SK-N-SH (cell line): ENCODE measurements at regions not wholly inside any gene's neighbourhood (a gene's known extent, or its start where the extent isn't known, plus 50 kb on each side); places are given as distances from the start of the nearest gene placed in this dataset.

Experiments used
- CTCF ChIA-PET: fragments of 300-600, 350-600 bp; formaldehyde crosslinking; extraction: SDS; loops from one replicate; lab custom pipeline; 2021; lab: Yijun Ruan, JAX
- POLR2A ChIA-PET: fragments of 350-600 bp; sonication (Branson Sonifier 250); formaldehyde crosslinking; extraction: SDS; loops from one replicate; lab custom pipeline; 2020; ENCODE audit warnings: antibody characterized with exemption, inconsistent platforms; lab: Yijun Ruan, JAX
- DNase-seq: peaks from one replicate; pipeline ENCODE4 v3.0.0; 2012
- H2AFZ ChIP-seq: fragments of 200-600 bp; sonication (generic); 2 replicates; pipeline ENCODE4 v1.8.1; 2016; ENCODE audit warnings: antibody characterized with exemption, mild to moderate bottlenecking, low read depth
- H3F3A ChIP-seq: fragments of 200-600 bp; sonication (generic); replicated peaks from 2 replicates; pipeline ENCODE3; 2016; ENCODE audit warnings: antibody characterized with exemption, mild to moderate bottlenecking; ENCODE audit not compliant: insufficient read depth
- H3K27ac ChIP-seq, 2 experiments: fragments of 200-500 bp in 1 of 2; fragments of 200-600 bp in 1 of 2; sonication (Bioruptor generic) in 1 of 2; sonication (generic), shearing (Covaris generic) in 1 of 2; 2 replicates each; pipeline versions ENCODE4 v1.5.1 to v1.6.1; 2014 to 2016; ENCODE audit warnings: low read depth in 2 of 2, inconsistent platforms in 1 of 2, low read length in 1 of 2, mild to moderate bottlenecking in 1 of 2, mixed read lengths in 1 of 2
- H3K27me3 ChIP-seq: fragments of 200-600 bp; sonication (generic), shearing (Covaris generic); 2 replicates; pipeline ENCODE4 v1.6.1; 2016; ENCODE audit warnings: mixed run types; ENCODE audit not compliant: insufficient read depth
- H3K36me3 ChIP-seq, 2 experiments: fragments of 200-500 bp in 1 of 2; fragments of 200-600 bp in 1 of 2; sonication (Bioruptor generic) in 1 of 2; sonication (generic) in 1 of 2; replicated peaks in 1 of 2; 2 replicates each; pipeline versions ENCODE3 to v1.5.1; 2014 to 2016; ENCODE audit warnings: low read length in 1 of 2, mild to moderate bottlenecking in 1 of 2; ENCODE audit not compliant: insufficient read depth in 2 of 2, control insufficient read depth in 1 of 2
- H3K4me1 ChIP-seq, 2 experiments: fragments of 200-500 bp in 1 of 2; fragments of 200-600 bp in 1 of 2; sonication (Bioruptor generic) in 1 of 2; sonication (generic), shearing (Covaris generic) in 1 of 2; 2 replicates each; pipeline versions ENCODE4 v1.5.1 to v1.6.1; 2014 to 2016; ENCODE audit warnings: low read depth in 1 of 2, low read length in 1 of 2, mixed run types in 1 of 2; ENCODE audit not compliant: insufficient read depth in 2 of 2, control insufficient read depth in 1 of 2
- H3K4me2 ChIP-seq: fragments of 200-600 bp; sonication (generic), shearing (Covaris generic); 2 replicates; pipeline ENCODE4 v1.6.1; 2017; ENCODE audit warnings: mixed run types
- H3K4me3 ChIP-seq, 2 experiments: fragments of 200-500 bp in 1 of 2; fragments of 200-600 bp in 1 of 2; sonication (Bioruptor generic) in 1 of 2; sonication (generic), shearing (Covaris generic) in 1 of 2; 2 replicates each; pipeline versions ENCODE4 v1.5.1 to v1.8.1; 2014 to 2016; ENCODE audit warnings: low read depth in 2 of 2, inconsistent platforms in 1 of 2, low read length in 1 of 2, mild to moderate bottlenecking in 1 of 2, mixed read lengths in 1 of 2, moderate library complexity in 1 of 2
- H3K79me2 ChIP-seq: fragments of 200-600 bp; sonication (generic); 2 replicates; pipeline ENCODE4 v1.8.1; 2017; ENCODE audit warnings: mild to moderate bottlenecking; ENCODE audit not compliant: insufficient read depth
- H3K9ac ChIP-seq: fragments of 200-600 bp; sonication (generic); 2 replicates; pipeline ENCODE4 v1.6.1; 2017; ENCODE audit warnings: mixed run types
- H3K9me2 ChIP-seq: fragments of 200-600 bp; sonication (generic); 2 replicates; pipeline ENCODE4 v1.6.1; 2017; ENCODE audit warnings: mixed run types
- H3K9me3 ChIP-seq: fragments of 200-600 bp; sonication (generic); 2 replicates; pipeline ENCODE4 v1.6.1; 2017; ENCODE audit warnings: mixed run types, mild to moderate bottlenecking, moderate library complexity
- H4K20me1 ChIP-seq: fragments of 200-600 bp; sonication (generic); 2 replicates; pipeline ENCODE4 v1.6.1; 2017; ENCODE audit warnings: mild to moderate bottlenecking, mixed run types; ENCODE audit not compliant: insufficient read depth
- CTCF ChIP-seq: fragments of 200-600 bp; sonication (generic); IDR thresholded peaks from 2 replicates; pipeline ENCODE4 v1.6.1; 2017; ENCODE audit warnings: antibody characterized with exemption, mild to moderate bottlenecking, moderate library complexity
- PBX3 ChIP-seq: IDR thresholded peaks from 2 replicates; pipeline ENCODE4; 2012
- REST ChIP-seq: IDR thresholded peaks from 2 replicates; pipeline ENCODE4 v1.6.1; 2012; ENCODE audit warnings: mild to moderate bottlenecking, low read depth, low read length, moderate library complexity
- RXRA ChIP-seq: IDR thresholded peaks from 2 replicates; pipeline ENCODE4 v1.4.0; 2012; ENCODE audit warnings: low read depth, mild to moderate bottlenecking, borderline replicate concordance
- USF1 ChIP-seq: IDR thresholded peaks from 2 replicates; pipeline ENCODE4 v1.4.0; 2012; ENCODE audit warnings: low read depth, borderline replicate concordance
- YY1 ChIP-seq: IDR thresholded peaks from 2 replicates; pipeline ENCODE4 v1.4.0; 2012; ENCODE audit warnings: low read depth, mild to moderate bottlenecking
- ZBTB33 ChIP-seq: IDR thresholded peaks from 2 replicates; pipeline ENCODE4 v1.4.0; 2012; ENCODE audit warnings: low read depth, borderline replicate concordance
- WGBS: methylation state at CpG from one replicate; pipeline ENCODE4 v1.1.6; 2017; ENCODE audit warnings: low lambda C conversion rate; 5-methylcytosine and 5-hydroxymethylcytosine counted together

- TF ChIP-seq RXRA: no peak
- TF ChIP-seq, all 33 proteins: peak for 0
Measured at GRCh38 chr10:90458054-90458453, 399.8 kb downstream of the HTR7 start (continued).

GRCh38 chr10:90458571-90458970 is 399.3 kb downstream of the HTR7 start:
- CTCF ChIA-PET: no interaction called here
- H3K36me3 ChIP-seq: no peaks in the 10 kb centered on the region
- H3K4me3 ChIP-seq: no peak overlapping the region
- no peaks in the 10 kb centered on the region for H3F3A ChIP-seq
- H2AFZ ChIP-seq: no peak overlapping the region
- DNase-seq: no peak
- H3K9me3 ChIP-seq: no peaks in the 10 kb centered on the region
- no peaks in the 10 kb centered on the region for H3K79me2 ChIP-seq
- H3K9me2 ChIP-seq: no peaks in the 10 kb centered on the region
- POLR2A ChIA-PET: no interaction called here
- H3K4me2 ChIP-seq: no peak overlapping the region
- no peaks in the 10 kb centered on the region for H3K4me1 ChIP-seq
- 0% methylated on average over 1 of the region's 1 CpG for WGBS
- no peaks in the 10 kb centered on the region for H4K20me1 ChIP-seq
- H3K9ac ChIP-seq: no peak overlapping the region
- H3K27me3 ChIP-seq: no peaks in the 10 kb centered on the region
- no peak for TF ChIP-seq YY1
- TF ChIP-seq CTCF: no peak
- H3K27ac ChIP-seq: no peak overlapping the region

GRCh38 chr10:90461437-90462155 is 396.2 kb downstream of the HTR7 start:
- Histone ChIP-seq H4K20me1 (no peaks in the 10 kb centered on the region), H3F3A (no peaks in the 10 kb centered on the region), H3K4me3 (no peak overlapping the region), H3K4me1 (no peaks in the 10 kb centered on the region), H3K79me2 (no peaks in the 10 kb centered on the region), H3K9me3 (no peaks in the 10 kb centered on the region), H3K9ac (no peak overlapping the region), H3K27ac (no peak overlapping the region), H2AFZ (no peak overlapping the region), H3K4me2 (no peak overlapping the region), H3K27me3 (no peaks in the 10 kb centered on the region), H3K9me2 (no peaks in the 10 kb centered on the region), H3K36me3 (no peaks in the 10 kb centered on the region)
- WGBS: 3% methylated on average over 4 of the region's 4 CpGs
- DNase-seq: no peak
- TF ChIP-seq REST (no peak), PBX3 (no peak), ZBTB33 (no peak), USF1 (no peak)
- ChIA-PET POLR2A (no interaction called here), CTCF (no interaction called here)
